Adrenal gland (tissue), 5 donors: ENCODE measurements at regions not wholly inside any gene's neighbourhood (a gene's known extent, or its start where the extent isn't known, plus 50 kb on each side); places are given as distances from the start of the nearest gene placed in this dataset.
"Not testable (repeated sequence)": the region's sequence is repeated elsewhere in the genome, so short reads cannot be mapped to it uniquely, and the experiment has no call there.

Source experiments
- POLR2A ChIP-seq, 2 donors: fragments of 450-650 bp; IDR thresholded peaks; one replicate each; pipeline ENCODE4 v1.6.1; 2017; ENCODE audit warnings: antibody characterized with exemption in 2 of 2, mild to moderate bottlenecking in 2 of 2, moderate library complexity in 1 of 2
- TF ChIP-seq, protein P1 (sequence below), 6 experiments: fragments of 450-650 bp in 4 of 6; fragments of 200-600 bp in 2 of 6; sonication (generic) in 1 of 6; IDR thresholded peaks; 1 replicate in 5 of 6; 2 replicates in 1 of 6; pipeline versions ENCODE4 v1.5.1 to v1.8.0; 2016 to 2021; ENCODE audit warnings: antibody characterized with exemption in 6 of 6, mild to moderate bottlenecking in 2 of 6, moderate library complexity in 1 of 6
- donor health status: DM: no; HTN: no; CAD: no.

DNA sequence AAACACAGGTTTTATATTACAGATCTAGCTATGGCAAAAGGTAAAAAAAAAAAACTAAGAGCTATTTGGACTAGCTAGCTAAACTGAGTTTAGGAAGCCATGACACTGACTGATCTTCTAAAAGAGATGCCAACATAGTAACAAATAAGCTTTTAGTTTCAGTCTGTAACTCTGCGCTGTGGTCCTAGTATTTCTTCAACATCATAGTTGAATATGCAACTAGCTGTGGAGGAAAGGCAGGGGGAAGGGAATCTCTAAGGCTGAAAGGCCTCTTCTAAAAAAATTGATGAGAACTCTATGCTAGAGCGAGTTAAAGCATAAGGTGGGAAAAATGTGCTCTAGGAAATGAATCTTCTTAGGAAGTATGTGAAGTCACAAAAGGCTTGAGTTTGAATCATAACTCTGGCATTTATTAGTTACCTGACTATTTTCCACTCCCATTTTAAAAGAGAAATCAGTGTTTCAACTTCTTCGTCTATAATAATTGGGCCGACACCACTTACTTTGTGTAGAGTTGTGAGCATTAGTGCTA, 108.8 kb downstream of the NBPF12 start:
- TF ChIP-seq, protein P1, sequence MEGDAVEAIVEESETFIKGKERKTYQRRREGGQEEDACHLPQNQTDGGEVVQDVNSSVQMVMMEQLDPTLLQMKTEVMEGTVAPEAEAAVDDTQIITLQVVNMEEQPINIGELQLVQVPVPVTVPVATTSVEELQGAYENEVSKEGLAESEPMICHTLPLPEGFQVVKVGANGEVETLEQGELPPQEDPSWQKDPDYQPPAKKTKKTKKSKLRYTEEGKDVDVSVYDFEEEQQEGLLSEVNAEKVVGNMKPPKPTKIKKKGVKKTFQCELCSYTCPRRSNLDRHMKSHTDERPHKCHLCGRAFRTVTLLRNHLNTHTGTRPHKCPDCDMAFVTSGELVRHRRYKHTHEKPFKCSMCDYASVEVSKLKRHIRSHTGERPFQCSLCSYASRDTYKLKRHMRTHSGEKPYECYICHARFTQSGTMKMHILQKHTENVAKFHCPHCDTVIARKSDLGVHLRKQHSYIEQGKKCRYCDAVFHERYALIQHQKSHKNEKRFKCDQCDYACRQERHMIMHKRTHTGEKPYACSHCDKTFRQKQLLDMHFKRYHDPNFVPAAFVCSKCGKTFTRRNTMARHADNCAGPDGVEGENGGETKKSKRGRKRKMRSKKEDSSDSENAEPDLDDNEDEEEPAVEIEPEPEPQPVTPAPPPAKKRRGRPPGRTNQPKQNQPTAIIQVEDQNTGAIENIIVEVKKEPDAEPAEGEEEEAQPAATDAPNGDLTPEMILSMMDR (IDR thresholded peaks at IDR 0.05): not testable (repeated sequence)
- TF ChIP-seq POLR2A (IDR thresholded peaks at IDR 0.05): not testable (repeated sequence)
